Colon (tissue), 2 donors: ENCODE measurements at regions not wholly inside any gene's neighbourhood (a gene's known extent, or its start where the extent isn't known, plus 50 kb on each side); places are given as distances from the start of the nearest gene placed in this dataset.
"Not testable (repeated sequence)": the region's sequence is repeated elsewhere in the genome, so short reads cannot be mapped to it uniquely, and the experiment has no call there.

Source experiments
- FAIRE-seq: peaks from 2 replicates; lab custom pipeline; 2012; peaks lifted over from hg19 to GRCh38; lab: Jason Lieb, UNC
- donor health status: control.
- donor health status: control.

DNA sequence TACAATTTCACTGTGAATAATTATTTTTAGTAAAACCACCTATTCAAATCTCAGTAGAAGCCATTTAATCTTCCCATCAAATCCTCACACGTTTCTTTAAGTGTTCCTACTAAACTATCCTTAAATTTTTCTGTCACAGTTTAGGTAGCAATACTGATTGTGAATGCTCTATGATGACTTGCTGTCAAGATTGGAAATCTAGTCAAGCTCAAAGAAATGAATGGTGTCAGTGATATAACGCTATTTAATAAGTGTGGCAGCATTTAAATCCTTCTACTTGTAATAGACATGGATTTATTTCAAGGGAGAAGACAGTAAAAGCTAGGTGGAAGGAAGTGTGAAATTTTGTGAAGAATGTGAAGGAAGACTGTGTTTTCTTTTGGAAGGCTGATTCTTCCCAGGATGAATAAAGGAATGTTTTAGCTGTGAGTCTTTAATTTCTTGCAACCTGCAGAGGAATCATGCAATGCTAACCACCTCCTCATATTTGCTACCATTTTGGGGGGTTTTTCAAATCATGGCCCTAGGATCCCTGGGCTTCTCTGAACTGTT lies 936.7 kb upstream of the NEGR1 start:
- FAIRE-seq: no peak

DNA sequence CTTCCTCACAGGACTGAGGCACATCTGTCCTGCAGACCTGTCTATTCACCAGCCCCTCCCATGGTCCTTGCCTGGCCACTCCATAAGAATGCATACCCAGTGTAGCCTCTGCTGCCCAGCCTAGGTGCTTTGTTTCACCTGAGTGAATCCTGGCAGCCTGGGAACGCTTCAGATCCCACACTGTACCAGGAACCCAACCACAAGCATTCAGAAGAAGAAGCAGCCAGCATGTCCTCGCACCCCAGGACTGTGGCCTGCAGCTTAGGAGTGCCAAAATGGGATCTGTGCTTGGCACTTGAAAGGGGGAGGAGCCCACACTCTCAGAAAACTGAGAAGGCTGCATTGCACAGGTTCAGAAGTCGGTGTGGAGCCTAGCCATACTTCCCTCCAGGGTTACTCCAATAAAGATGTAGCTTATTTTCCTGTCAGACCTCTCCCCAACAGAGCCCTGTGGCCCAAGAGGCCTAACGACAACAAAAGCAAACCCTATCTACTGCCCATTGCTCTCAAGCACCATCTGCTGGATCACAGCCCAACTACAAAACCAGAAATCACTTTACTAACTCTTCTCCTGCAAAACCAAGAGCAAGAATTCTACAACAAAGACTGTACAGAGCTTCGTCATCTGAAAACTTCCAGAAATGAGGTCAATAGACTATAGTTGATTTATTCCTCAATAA lies 923.1 kb upstream of the NEGR1 start:
- no peak for FAIRE-seq

DNA sequence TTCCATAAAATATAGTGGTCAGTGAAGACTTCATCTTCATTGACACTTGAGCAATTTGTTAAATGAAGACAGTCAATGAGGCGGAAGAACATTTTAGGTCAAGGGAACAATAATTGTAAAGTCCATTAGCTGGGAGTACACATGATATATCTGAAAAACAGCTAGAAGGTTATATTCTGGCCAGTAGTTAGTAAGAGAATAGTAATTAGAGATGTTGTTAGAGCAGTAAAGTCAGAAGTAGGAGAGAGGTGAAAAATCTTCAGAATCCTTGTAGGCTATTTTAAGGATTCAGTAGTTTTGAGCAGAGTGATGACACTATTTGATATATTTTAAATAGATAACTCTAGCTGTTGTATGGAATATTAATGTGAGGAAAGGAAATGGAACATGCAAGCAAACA lies 915.6 kb upstream of the NEGR1 start:
- FAIRE-seq: no peak

DNA sequence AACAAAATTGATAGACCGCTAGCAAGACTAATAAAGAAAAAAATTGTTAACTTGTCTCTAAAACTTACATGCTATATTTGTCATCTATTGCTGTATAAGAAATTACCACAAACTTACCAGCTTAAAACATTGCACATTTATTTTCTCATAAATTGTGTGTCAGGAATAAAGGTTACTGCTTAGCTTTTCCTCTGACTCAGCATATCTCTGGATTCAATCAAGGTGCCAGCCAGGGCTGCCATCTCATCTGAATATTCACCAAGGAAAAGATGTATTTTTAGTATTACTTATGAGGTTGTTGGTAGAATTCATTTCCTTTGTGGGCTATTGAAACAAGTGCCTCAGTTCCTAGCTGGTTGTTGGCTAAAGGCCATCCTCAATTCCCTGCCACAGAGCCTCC lies 912.6 kb upstream of the NEGR1 start:
- no peak for FAIRE-seq

DNA sequence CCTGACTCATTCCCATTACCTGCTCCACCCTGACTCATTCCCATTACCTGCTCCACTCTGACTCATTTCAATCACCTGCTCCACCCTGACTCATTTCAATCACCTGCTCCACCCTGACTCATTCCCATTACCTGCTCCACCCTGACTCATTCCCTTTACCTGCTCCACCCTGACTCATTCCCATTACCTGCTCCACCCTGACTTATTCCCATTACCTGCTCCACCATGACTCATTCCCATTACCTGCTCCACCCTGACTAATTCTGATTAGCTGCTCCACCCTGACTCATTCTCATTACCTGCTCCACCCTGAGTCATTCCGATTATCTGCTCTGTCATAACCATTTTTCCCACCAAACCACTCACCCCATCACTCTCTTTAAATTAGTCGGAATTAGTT lies 901.2 kb upstream of the NEGR1 start:
- not testable (repeated sequence) for FAIRE-seq

DNA sequence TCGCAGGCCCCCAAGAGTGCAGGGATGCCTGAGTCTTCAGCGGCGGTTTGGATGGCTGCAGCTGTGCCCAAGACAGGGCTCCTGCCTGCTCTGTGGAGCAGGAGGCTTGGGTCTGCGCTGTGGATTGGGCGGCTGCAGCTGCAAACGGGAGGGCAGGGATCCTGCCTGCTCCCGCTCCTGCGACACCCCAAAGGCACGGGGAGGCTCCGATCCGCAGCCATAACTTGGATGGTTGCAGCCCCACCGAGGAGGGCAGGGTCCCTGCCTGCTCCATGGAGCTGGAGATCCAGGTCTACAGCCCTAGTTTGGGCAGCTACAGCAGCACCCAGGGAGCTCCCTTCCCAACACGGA lies 898.8 kb upstream of the NEGR1 start:
- no peak for FAIRE-seq

DNA sequence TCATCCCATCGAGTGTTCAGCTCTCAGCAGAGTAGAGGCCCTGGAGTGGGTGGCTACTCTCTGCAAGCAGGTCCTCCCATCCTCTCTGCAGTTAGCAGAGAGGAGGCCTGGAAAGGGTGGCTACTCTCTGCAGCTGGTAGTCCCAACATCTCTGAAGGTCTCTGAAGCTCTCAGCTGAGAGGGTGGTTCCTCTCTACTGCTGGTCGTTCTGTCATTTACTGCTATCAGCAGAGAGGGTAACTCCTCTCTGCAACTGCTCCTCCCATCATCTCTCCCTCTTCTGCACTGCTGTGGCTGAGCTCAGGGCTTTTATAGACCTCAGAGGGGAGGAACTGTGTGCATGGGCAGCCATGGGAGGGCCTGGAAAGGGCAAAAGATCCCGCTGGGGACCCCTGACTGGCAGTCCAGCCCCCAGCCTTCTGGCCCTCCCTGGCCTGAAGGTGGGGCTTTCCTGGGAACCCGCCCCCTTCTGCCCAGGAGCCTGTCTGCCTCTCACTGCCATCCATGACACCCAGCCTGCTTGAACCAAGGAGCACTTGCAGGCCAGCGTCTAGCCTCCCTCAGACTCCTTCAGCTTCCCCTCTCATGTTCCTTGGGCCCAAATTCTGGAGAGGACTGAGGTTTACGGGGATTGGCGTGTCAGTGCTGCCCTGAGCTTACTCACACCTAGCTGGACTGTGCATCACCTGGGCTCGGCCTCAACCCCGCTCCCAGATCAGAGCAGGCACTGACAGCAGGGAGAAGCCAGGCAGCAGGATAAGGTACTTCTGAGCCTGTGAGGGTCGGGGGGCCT lies 898.3 kb upstream of the NEGR1 start:
- no peak for FAIRE-seq

DNA sequence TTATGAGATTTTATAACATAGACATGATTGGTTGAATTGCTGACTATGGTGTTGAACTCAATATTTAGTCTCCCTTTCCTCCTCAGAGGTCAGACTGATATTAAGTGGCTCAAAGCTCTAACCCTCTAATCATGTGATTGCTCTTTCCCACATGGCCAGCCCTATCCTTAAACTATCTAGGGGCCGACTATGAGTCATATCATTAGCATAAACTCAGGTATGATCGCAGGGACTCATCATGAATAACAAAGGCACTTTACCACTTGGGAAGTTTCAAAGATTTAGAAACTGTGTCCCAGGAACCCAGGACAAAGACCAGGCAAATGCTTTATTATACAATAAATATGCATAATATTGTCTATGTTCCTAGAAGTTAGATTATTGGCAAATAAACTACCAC lies 894.6 kb upstream of the NEGR1 start:
- FAIRE-seq: no peak

DNA sequence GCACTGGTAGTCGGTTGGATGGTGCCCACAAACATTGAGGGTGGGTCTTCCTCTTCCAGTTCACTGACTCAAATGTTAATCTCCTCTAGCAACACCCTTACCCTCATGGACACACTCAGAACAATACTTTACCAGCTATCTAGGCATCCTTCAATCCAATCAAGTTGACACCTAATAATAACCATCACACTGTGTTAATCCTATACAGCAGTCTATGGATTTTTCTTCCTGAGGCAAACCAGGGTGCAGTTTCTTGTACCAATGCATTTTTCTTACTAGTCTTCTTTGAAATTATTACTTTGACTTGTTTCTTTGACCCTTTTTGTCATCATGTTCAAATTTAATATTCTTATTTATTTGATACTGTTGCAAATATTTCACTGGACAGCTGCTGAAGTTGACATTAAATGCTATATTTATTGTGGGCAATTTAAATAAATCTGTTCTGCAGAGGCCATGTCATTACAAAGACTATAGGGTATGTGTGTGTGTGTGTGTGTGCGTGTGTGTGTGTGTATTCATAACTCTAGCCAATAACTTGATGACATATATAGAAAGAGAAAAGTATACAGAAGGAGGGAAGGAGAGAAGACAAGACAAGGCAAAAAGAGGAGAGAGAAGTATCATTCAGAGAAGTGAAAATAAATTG lies 884.8 kb upstream of the NEGR1 start:
- FAIRE-seq: no peak

DNA sequence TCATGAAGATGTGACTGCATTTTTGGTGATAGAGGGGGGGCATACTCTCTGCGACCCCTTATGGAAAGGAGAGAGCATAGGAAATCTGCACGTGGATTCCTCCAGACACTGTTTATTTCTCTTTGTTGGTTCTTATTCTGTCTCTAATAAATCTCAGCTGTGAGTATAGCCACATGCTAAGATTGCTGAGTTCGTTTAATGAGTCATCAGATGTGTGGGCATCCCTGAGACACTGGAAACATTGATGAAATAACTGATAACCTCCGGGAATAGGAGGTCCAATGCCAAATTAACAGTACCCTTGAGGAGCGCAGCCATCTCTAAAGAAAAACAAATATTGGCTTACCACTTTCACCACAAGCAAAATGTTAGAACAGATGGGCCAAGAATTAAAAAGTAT lies 880.2 kb upstream of the NEGR1 start:
- no peak for FAIRE-seq

DNA sequence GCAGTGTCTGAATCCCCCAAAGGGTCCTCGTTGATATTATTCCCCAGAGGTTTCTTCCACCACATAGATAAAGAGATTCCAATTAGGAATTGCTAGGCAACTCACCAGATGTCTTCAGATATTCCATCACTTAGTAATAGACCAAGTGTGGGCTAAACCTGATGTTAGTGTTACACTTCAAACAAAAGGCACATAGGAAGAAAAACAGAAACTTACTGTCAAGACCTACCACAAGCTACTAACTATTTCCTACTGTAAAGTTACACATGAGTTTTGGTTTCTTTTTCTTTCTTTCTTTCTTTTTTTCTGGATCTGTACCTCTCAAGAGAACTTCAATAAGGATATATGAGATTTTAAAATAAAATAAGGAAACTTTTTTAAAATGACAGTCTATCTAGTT lies 879.1 kb upstream of the NEGR1 start:
- no peak for FAIRE-seq

DNA sequence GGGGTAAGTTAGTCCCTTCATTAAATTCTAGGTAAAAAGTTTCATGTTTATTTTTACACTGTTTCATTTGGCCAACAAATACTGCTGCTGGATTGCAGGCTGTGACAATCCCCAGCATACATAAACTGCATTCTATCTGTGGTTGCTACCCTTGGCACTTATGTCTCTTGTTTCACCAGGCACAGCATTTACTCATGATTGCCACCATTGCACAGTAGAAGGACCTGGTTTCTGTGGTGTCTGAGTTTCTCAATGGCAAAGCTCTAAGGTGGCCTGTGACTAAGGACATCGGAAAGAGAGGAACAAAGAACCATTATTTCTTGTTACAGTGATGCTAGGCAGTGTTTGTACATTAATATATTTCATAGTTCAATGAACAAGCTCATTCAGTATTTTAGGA lies 878.4 kb upstream of the NEGR1 start:
- FAIRE-seq: no peak

DNA sequence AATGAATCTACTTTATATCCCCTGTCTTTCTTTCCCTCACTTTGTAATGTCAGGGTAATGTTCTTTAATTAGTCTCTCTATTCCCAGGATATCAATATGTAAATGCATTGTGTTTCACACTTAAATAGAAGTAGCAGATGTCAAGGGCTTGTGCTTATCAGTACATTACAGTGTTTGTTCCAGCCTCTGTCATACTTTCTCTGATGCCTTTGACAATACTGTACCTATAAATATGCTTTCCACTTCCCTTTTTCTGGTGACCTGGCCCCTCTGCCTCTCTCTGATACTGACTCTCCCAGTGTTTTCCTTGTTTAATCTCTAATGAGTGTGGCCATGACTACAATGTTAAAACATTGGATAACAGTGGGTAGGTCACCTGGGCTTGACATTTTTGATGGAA lies 862.0 kb upstream of the NEGR1 start:
- FAIRE-seq: no peak

DNA sequence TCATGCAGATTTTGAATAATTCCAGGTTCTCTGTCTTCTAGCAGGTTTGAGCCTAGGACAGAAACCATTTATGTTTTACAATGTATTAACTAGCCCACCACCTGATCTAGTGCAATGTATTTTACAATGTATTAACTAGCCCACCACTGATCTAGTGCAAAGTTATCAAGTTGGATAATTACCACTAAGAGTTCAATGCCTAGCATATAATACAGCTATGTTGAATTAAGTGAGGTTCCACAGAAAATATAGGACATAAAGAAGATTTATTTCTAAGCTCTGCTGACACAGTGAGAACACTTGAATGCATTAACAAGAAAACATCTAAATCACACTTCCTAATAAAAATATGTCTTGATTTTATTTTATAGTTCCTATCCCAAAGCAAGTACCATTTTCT lies 854.6 kb upstream of the NEGR1 start:
- FAIRE-seq: no peak

DNA sequence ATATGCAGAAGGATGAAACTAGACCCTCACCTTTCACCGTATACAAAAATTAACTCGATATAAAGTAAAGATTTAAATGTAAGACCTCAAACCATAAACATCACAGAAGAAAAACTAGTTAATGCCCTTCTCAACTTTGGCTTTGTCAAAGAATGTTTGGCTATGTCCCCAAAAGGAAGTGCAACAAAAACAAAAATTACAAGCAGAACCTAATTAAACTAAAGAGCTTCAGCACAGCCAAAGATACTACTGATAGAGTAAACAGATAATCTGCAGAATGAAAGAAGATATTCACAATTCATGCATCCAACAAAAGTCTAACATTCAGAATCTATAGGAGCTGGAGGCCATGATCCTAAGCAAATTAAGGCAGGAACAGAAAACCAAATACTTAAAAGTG lies 824.6 kb upstream of the NEGR1 start:
- no peak for FAIRE-seq

DNA sequence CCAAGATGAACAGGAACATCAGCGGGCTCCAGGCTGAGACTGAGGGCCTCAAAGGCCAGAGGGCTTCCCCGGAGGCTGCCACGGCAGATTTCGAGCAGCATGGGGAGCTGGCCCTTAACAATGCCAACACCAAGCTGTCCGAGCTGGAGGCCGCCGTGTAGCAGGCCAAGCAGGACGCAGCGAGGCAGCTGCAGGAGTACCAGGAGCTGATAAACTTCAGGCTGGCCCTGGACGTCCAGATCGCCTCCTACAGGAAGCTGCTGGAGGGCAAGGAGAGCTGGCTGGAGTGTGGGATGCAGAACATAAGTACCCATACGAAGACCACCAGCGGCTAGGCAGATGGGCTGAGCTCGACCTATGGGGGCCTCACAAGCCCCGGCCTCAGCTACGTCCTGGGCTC lies 823.4 kb upstream of the NEGR1 start:
- FAIRE-seq: no peak

DNA sequence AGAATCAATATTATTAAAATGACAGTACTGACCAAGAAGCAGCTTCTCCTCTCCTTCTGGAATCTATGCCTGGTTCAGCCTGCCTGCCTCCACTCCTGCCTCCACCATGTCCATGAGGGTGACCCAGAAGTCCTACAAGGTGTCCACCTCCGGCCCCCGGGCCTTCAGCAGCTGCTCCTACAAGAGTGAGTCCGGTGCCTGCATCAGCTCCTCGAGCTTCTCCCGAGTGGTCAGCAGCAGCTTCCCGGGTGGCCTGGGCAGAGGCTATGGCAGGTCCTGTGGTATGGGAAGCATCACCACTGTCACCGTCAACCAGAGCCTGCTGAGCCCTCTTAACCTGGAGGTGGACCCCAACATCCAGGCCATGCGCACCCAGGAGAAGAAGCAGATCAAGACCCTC lies 822.4 kb upstream of the NEGR1 start:
- no peak for FAIRE-seq

DNA sequence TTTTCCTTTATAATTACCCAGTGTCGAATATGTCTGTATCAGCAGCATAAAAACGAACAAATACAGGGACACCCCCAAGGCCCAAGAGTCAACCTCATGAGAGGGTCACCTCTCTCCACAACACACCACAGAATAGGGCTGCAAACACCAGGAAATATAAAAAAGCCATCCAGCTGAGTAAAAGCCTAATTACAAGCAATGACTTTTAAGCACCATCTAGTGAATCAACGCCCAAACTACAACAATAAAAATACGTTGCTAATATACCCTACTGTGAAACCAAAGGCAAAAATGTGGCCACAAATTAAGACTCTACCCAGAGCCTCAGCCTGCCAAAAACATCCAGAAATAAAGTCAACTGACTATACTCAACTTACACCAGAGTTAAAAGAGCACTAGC lies 817.9 kb upstream of the NEGR1 start:
- FAIRE-seq: no peak

DNA sequence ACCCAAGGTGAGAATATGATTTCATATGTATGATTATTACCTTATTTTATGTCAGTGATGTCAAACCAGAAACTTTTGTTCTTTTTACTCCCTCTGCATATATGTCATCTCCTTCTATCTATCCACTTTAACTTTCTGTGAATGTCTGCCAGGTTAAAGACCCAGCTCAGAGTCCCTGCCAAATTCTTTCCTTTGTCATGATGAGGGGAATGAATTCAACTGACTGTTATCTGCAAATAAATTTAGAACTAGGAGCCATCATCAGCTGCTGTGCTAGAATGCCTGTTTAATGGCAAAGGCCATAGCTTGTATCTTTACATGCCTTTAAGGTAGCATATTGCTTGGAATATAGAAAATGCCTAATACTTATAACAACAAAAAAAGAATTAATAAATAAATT lies 815.6 kb upstream of the NEGR1 start:
- FAIRE-seq: no peak

DNA sequence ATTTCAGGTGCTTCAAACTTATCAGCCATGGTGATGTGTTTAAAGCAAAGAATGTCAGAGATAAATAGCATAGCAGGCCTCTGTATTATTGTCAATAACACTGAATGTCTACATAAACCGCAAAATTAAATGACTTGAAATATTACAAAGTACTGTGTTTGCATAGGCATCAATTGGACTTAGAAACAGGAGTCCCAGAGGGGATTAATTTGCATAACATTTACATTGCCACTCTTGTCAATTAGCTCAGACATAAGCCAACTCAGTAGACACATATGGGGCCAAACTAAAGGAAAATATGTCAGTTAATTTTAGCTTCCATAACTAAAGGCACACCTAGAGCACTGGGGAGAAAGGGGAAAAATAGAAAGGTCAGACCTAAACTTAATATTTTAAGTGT lies 814.5 kb upstream of the NEGR1 start:
- FAIRE-seq: no peak

DNA sequence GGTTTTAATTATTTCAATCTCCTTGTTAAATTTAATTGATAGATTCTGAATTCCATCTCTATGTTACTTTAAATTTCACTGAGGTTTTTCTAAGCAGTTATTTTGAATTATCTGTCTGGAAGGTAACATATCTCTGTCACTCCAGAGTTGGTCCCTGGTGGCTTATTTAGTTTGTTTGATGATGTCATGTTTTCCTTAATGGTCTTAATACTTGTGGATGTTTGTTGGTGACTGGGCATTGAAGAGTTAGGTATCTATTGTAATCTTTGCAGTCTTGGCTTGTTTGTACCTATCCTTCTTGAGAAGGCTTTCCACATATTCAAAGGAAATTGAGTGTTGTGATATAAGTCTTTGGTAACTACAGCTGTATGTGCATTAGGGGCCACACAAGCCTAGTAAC lies 810.0 kb upstream of the NEGR1 start:
- no peak for FAIRE-seq

DNA sequence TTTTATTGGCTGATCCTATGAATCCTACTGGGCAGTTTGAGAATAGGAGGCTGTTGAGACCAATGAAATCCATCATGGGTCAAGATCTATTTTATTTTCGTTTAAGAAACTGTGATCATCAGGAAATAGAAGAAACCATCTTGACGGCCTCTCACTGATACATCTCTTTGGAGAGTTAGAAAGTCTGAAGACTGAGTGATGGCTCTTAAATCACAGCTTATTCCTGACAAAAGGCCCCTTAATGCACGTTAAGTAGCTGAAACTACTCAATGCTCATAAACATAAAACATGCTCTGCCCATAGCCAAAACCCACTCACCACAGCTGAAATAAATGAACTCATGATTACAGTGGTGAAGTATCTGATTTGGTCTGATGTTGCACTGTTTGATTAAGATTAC lies 784.5 kb upstream of the NEGR1 start:
- no peak for FAIRE-seq

DNA sequence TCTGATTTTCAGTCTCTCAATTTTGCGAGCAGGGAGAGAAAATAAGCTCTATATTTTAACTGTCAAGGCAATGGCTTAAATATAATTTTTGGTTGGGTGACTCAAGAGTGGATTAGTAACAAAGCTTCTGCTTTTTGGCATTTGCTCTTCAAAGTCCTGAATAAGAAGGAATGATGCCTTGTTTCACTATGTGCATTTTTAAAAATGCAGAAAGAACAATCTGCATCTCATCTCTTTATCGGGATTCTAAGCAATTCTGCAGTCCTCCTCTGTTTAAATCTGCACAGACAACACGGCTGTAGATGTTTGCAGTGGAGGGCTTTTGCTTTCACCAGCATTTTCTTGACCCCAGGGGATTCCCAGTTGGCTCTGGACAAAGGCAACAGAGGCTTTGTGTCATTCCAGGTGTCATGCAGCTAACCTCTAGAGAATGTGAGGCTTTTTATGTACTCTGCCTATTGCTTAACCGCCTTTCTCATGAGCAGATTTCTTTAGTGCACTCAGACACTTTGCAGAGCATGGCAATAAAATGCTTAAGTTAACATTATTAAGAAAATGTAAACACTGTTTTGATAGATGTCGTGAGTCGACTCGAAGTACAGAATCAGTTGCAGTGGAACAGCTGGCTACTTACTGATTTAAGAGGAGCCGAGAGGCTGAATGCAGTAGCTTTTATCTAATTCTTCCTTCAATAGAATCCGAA lies 783.2 kb upstream of the NEGR1 start:
- FAIRE-seq: no peak
